ENCODE measurements at regions not wholly inside any gene's neighbourhood (a gene's known extent, or its start where the extent isn't known, plus 50 kb on each side); places are given as distances from the start of the nearest gene placed in this dataset.

DNA sequence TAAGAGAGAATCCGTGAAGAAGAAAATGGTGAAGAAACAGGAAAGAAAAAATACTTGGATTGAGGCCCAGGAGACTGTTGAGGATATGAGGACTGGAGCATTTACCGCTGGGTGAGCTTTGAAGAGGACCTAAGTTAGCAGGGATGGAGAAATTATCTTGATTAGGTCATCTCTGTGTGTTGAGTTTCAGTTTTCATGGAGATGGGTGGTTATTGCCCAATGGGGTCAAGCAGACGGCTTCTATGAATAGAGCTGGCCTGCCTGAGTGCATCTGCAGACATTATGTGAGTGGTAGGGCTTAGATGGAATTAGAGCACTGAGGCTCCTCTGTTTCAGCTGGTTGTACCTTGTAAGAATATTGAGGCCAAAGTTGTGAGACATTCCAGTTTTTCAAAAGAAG is 245.4 kb upstream of the FBXL7 start:
- TF ChIP-seq, protein P1, sequence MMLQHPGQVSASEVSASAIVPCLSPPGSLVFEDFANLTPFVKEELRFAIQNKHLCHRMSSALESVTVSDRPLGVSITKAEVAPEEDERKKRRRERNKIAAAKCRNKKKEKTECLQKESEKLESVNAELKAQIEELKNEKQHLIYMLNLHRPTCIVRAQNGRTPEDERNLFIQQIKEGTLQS (IDR thresholded peaks at IDR 0.05; ENCODE audit: insufficient read depth, low read depth, low read length) = no peak
- TF ChIP-seq, protein P2, sequence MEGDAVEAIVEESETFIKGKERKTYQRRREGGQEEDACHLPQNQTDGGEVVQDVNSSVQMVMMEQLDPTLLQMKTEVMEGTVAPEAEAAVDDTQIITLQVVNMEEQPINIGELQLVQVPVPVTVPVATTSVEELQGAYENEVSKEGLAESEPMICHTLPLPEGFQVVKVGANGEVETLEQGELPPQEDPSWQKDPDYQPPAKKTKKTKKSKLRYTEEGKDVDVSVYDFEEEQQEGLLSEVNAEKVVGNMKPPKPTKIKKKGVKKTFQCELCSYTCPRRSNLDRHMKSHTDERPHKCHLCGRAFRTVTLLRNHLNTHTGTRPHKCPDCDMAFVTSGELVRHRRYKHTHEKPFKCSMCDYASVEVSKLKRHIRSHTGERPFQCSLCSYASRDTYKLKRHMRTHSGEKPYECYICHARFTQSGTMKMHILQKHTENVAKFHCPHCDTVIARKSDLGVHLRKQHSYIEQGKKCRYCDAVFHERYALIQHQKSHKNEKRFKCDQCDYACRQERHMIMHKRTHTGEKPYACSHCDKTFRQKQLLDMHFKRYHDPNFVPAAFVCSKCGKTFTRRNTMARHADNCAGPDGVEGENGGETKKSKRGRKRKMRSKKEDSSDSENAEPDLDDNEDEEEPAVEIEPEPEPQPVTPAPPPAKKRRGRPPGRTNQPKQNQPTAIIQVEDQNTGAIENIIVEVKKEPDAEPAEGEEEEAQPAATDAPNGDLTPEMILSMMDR (IDR thresholded peaks at IDR 0.05; ENCODE audit: control extremely low read depth in 1 of 3, insufficient read depth in 1 of 3, low read depth in 1 of 3, low read length in 3 of 3) = no peak
- TF ChIP-seq NRF1 (IDR thresholded peaks at IDR 0.05; ENCODE audit: low read depth, low read length) (no peak), YY1 (IDR thresholded peaks at IDR 0.05; ENCODE audit: low read depth, low read length) (no peak), EP300 (IDR thresholded peaks at IDR 0.05; ENCODE audit: borderline replicate concordance in 1 of 2, low read depth in 2 of 2, low read length in 2 of 2) (no peak), BRCA1 (IDR thresholded peaks at IDR 0.05; ENCODE audit: low read depth, low read length) (no peak), GABPA (IDR thresholded peaks at IDR 0.05; ENCODE audit: borderline replicate concordance, insufficient read depth, low read length) (no peak), KDM1A (IDR thresholded peaks at IDR 0.05; ENCODE audit: borderline replicate concordance, low read length) (no peak)

Data from H1 (cell line).